HCT116 (cell line): ENCODE measurements at regions not wholly inside any gene's neighbourhood (a gene's known extent, or its start where the extent isn't known, plus 50 kb on each side); places are given as distances from the start of the nearest gene placed in this dataset.

Experiments
- CTCF ChIP-seq, 3 experiments: fragments of 200-600 bp in 1 of 3; sonication (generic) in 1 of 3; IDR thresholded peaks in 2 of 3; conservative IDR thresholded peaks in 1 of 3; 2 replicates each; pipeline ENCODE4 v1.5.1; 2012 to 2017; ENCODE audit warnings: low read depth in 2 of 3, low read length in 2 of 3, antibody characterized with exemption in 1 of 3, borderline replicate concordance in 1 of 3, control low read depth in 1 of 3, mild to moderate bottlenecking in 1 of 3, mixed read lengths in 1 of 3, mixed run types in 1 of 3, moderate library complexity in 1 of 3; ENCODE audit not compliant: insufficient read depth in 1 of 3
- EGR1 ChIP-seq: IDR thresholded peaks from 2 replicates; pipeline ENCODE4 v1.6.1; 2012; ENCODE audit warnings: low read depth
- ELF1 ChIP-seq: IDR thresholded peaks from 2 replicates; pipeline ENCODE4 v1.6.1; 2012; ENCODE audit warnings: low read depth, borderline replicate concordance
- EZH2 ChIP-seq: fragments of 200-600 bp; sonication (generic); IDR thresholded peaks from 2 replicates; pipeline ENCODE4 v1.6.1; 2017; ENCODE audit warnings: antibody characterized with exemption, mixed run types
- JUND ChIP-seq: IDR thresholded peaks from 2 replicates; pipeline ENCODE4 v1.6.1; 2012
- POLR2A ChIP-seq: IDR thresholded peaks from 2 replicates; pipeline ENCODE4 v1.7.0; 2011; ENCODE audit warnings: borderline replicate concordance; ENCODE audit not compliant: insufficient read depth, insufficient read length; ENCODE audit errors: extremely low read depth
- POLR2AphosphoS5 ChIP-seq: IDR thresholded peaks from 2 replicates; pipeline ENCODE4 v1.6.1; 2011; ENCODE audit warnings: mild to moderate bottlenecking, low read depth, low read length, moderate library complexity
- SP1 ChIP-seq: IDR thresholded peaks from 2 replicates; pipeline ENCODE4 v1.6.1; 2012; ENCODE audit warnings: low read depth
- YY1 ChIP-seq: IDR thresholded peaks from 2 replicates; pipeline ENCODE4 v1.6.1; 2011; ENCODE audit warnings: low read length, low read depth, moderate library complexity, mild to moderate bottlenecking; ENCODE audit not compliant: insufficient replicate concordance; ENCODE audit errors: extremely low read depth
- ZNF274 ChIP-seq: fragments of 200-500 bp; sonication (Bioruptor generic); IDR thresholded peaks from 2 replicates; pipeline ENCODE4 v1.6.1; 2014; ENCODE audit warnings: mild to moderate bottlenecking, low read depth, low read length, inconsistent platforms
- TF ChIP-seq, protein P1 (sequence below): IDR thresholded peaks from 2 replicates; pipeline ENCODE4 v1.6.1; 2012

DNA sequence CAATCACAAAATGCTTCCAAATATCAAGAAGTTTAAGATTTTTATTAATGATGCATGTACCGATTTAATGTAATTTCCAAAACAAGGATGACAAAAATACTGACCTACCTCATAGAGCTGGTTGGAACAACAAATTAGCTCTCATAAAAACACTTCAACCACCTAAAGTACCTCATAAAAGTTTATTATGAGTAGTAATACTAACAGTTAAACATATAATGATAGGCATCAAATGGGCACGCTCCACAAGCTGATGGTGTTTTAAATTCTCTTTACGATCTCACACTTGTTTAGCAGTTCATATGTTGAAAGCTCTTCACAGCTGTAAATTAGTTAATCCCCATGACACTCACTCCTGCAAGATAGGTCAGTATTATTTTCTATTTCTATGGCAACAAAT is 150.0 kb upstream of the KIF2A start:
- no peak for TF ChIP-seq POLR2AphosphoS5
- no peak for TF ChIP-seq CTCF (IDR thresholded peaks at IDR 0.05 in 2 of 3, conservative IDR thresholded peaks at IDR 0.05 in 1 of 3; ENCODE audit: borderline replicate concordance in 1 of 3, insufficient read depth in 1 of 3, low read depth in 2 of 3, low read length in 2 of 3)
- no peak for TF ChIP-seq YY1
- TF ChIP-seq JUND, result no peak
- TF ChIP-seq EGR1, result no peak
- no peak for TF ChIP-seq EZH2
- TF ChIP-seq, protein P1, sequence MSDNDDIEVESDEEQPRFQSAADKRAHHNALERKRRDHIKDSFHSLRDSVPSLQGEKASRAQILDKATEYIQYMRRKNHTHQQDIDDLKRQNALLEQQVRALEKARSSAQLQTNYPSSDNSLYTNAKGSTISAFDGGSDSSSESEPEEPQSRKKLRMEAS, result no peak
- TF ChIP-seq ZNF274, result no peak
- TF ChIP-seq ELF1, result no peak
- TF ChIP-seq POLR2A, result no peak
- TF ChIP-seq SP1, result no peak
